Adrenal gland (tissue), 5 donors: ENCODE measurements at regions not wholly inside any gene's neighbourhood (a gene's known extent, or its start where the extent isn't known, plus 50 kb on each side); places are given as distances from the start of the nearest gene placed in this dataset.

Source experiments
- CTCF ChIP-seq, 6 experiments: fragments of 450-650 bp in 4 of 6; fragments of 200-600 bp in 2 of 6; sonication (generic) in 1 of 6; IDR thresholded peaks; 1 replicate in 5 of 6; 2 replicates in 1 of 6; pipeline versions ENCODE4 v1.5.1 to v1.8.0; 2016 to 2021; ENCODE audit warnings: antibody characterized with exemption in 6 of 6, mild to moderate bottlenecking in 2 of 6, moderate library complexity in 1 of 6
- POLR2A ChIP-seq, 2 donors: fragments of 450-650 bp; IDR thresholded peaks; one replicate each; pipeline ENCODE4 v1.6.1; 2017; ENCODE audit warnings: antibody characterized with exemption in 2 of 2, mild to moderate bottlenecking in 2 of 2, moderate library complexity in 1 of 2
- donor health status: DM: no; HTN: no; CAD: no.

GRCh38 chr6:170159022-170159965 lies 131.6 kb downstream of the DLL1 start:
- TF ChIP-seq CTCF (IDR thresholded peaks at IDR 0.05) (no peak), POLR2A (IDR thresholded peaks at IDR 0.05) (no peak)
